H1 (cell line): ENCODE measurements at regions not wholly inside any gene's neighbourhood (a gene's known extent, or its start where the extent isn't known, plus 50 kb on each side); places are given as distances from the start of the nearest gene placed in this dataset.

Experiments
- CTCF ChIA-PET: fragments of 300-600 bp; sonication (Branson Sonifier 250); formaldehyde crosslinking; loops from one replicate; lab custom pipeline; 2021; ENCODE audit not compliant: partially characterized antibody; lab: Charles Lee
- POLR2A ChIA-PET: fragments of 300-600 bp; sonication (Branson Sonifier 250); formaldehyde crosslinking; loops from one replicate; lab custom pipeline; 2021; ENCODE audit warnings: inconsistent platforms; ENCODE audit not compliant: partially characterized antibody; lab: Charles Lee
- DNase-seq, 2 experiments: peaks; one replicate each; pipeline versions ENCODE4 v3.0.0 to v3.0.0-alpha.2; 2010 to 2022; ENCODE audit warnings: low spot score in 2 of 2, low read depth in 1 of 2, mixed read lengths in 1 of 2
- FAIRE-seq: peaks from 2 replicates; lab custom pipeline; 2011; peaks lifted over from hg19 to GRCh38; lab: Jason Lieb, UNC
- H2AFZ ChIP-seq: 2 replicates; pipeline ENCODE4 v1.8.1; 2012; ENCODE audit warnings: low read length, inconsistent platforms
- H2AK5ac ChIP-seq: 2 replicates; pipeline ENCODE4 v1.6.1; 2013; ENCODE audit warnings: low read depth, low read length
- H2BK120ac ChIP-seq: replicated peaks from 2 replicates; pipeline ENCODE3; 2013; ENCODE audit warnings: low read depth, low read length, inconsistent platforms
- H2BK12ac ChIP-seq: 2 replicates; pipeline ENCODE4 v1.6.1; 2013; ENCODE audit warnings: low read depth, low read length
- H2BK15ac ChIP-seq: 2 replicates; pipeline ENCODE4 v1.6.1; 2013; ENCODE audit warnings: low read length
- H2BK20ac ChIP-seq: 2 replicates; pipeline ENCODE4 v1.6.1; 2013; ENCODE audit warnings: low read length
- H2BK5ac ChIP-seq: 2 replicates; pipeline ENCODE4 v1.6.1; 2013; ENCODE audit warnings: low read depth, low read length
- H3K14ac ChIP-seq: 2 replicates; pipeline ENCODE4 v1.6.1; 2013; ENCODE audit warnings: inconsistent platforms; ENCODE audit not compliant: insufficient read length
- H3K18ac ChIP-seq: 2 replicates; pipeline ENCODE4 v1.6.1; 2013; ENCODE audit warnings: low read length; ENCODE audit errors: extremely low read depth
- H3K23ac ChIP-seq: 2 replicates; pipeline ENCODE4 v1.6.1; 2013; ENCODE audit warnings: inconsistent platforms; ENCODE audit not compliant: insufficient read length
- H3K23me2 ChIP-seq: 2 replicates; pipeline ENCODE4 v1.6.1; 2013; ENCODE audit warnings: low read depth, low read length
- H3K27ac ChIP-seq: 2 replicates; pipeline ENCODE4 v1.6.1; 2011; ENCODE audit warnings: low read depth, low read length, inconsistent platforms
- H3K27me3 ChIP-seq, 4 experiments: replicated peaks in 1 of 4; 1 replicate in 1 of 4; 2 replicates in 3 of 4; pipeline versions ENCODE4 v1.6.1 to v1.8.1; 2011 to 2013; ENCODE audit warnings: low read length in 3 of 4, mild to moderate bottlenecking in 3 of 4, inconsistent platforms in 2 of 4, mixed read lengths in 2 of 4, moderate library complexity in 1 of 4; ENCODE audit not compliant: control insufficient read depth in 3 of 4, insufficient read depth in 3 of 4; ENCODE audit errors: extremely low read depth in 1 of 4
- H3K36me3 ChIP-seq, 4 experiments: 2 replicates each; pipeline versions ENCODE4 v1.6.1 to v1.8.1; 2011 to 2013; ENCODE audit warnings: mild to moderate bottlenecking in 4 of 4, low read length in 3 of 4, moderate library complexity in 2 of 4, control low read depth in 1 of 4, inconsistent platforms in 1 of 4; ENCODE audit not compliant: insufficient read depth in 4 of 4, control insufficient read depth in 2 of 4
- H3K4ac ChIP-seq: replicated peaks from 2 replicates; pipeline ENCODE3; 2013; ENCODE audit warnings: low read length, low read depth, mixed read lengths, inconsistent platforms; ENCODE audit not compliant: insufficient read length
- H3K4me1 ChIP-seq, 4 experiments: replicated peaks in 1 of 4; 1 replicate in 1 of 4; 2 replicates in 3 of 4; pipeline versions ENCODE4 v1.6.1 to v1.8.1; 2011 to 2013; ENCODE audit warnings: low read length in 3 of 4, inconsistent platforms in 2 of 4, mixed read lengths in 1 of 4; ENCODE audit not compliant: insufficient read depth in 4 of 4, control insufficient read depth in 3 of 4
- H3K4me2 ChIP-seq, 2 experiments: 2 replicates each; pipeline versions ENCODE4 v1.6.1 to v1.8.1; 2011 to 2013; ENCODE audit warnings: low read depth in 2 of 2, low read length in 2 of 2, control low read depth in 1 of 2, inconsistent platforms in 1 of 2, mild to moderate bottlenecking in 1 of 2; ENCODE audit not compliant: insufficient read depth in 1 of 2
- H3K4me3 ChIP-seq, 4 experiments: fragments of 200-600, 300-600 bp in 1 of 4; sonication (generic), shearing (Covaris generic), sonication (Bioruptor Twin) in 1 of 4; 2 replicates each; pipeline versions ENCODE4 v1.5.1 to v1.8.1; 2011 to 2016; ENCODE audit warnings: low read length in 4 of 4, low read depth in 3 of 4, control low read depth in 2 of 4, inconsistent platforms in 2 of 4, mild to moderate bottlenecking in 2 of 4, mixed read lengths in 1 of 4, moderate library complexity in 1 of 4; ENCODE audit not compliant: insufficient read depth in 2 of 4; ENCODE audit errors: extremely low read depth in 1 of 4
- H3K56ac ChIP-seq: replicated peaks from 2 replicates; pipeline ENCODE3; 2013; ENCODE audit warnings: low read depth, mild to moderate bottlenecking, mixed read lengths, low read length, inconsistent platforms; ENCODE audit not compliant: insufficient read length
- H3K79me1 ChIP-seq: 2 replicates; pipeline ENCODE4 v1.6.1; 2013; ENCODE audit warnings: low read depth, low read length, control low read depth
- H3K79me2 ChIP-seq, 2 experiments: 2 replicates each; pipeline versions ENCODE4 v1.6.1 to v1.8.1; 2012 to 2013; ENCODE audit warnings: low read length in 2 of 2, mild to moderate bottlenecking in 2 of 2, inconsistent platforms in 1 of 2; ENCODE audit not compliant: insufficient read depth in 2 of 2, control insufficient read depth in 1 of 2
- H3K9ac ChIP-seq, 4 experiments: replicated peaks in 1 of 4; 1 replicate in 1 of 4; 2 replicates in 3 of 4; pipeline versions ENCODE4 v1.6.1 to v1.8.1; 2011 to 2013; ENCODE audit warnings: low read depth in 3 of 4, low read length in 3 of 4, control low read depth in 2 of 4, mild to moderate bottlenecking in 2 of 4, moderate library complexity in 2 of 4, inconsistent platforms in 1 of 4; ENCODE audit errors: extremely low read depth in 1 of 4
- H3K9me3 ChIP-seq, 2 experiments: 2 replicates each; pipeline versions ENCODE4 v1.6.1 to v1.8.1; 2012 to 2013; ENCODE audit warnings: mild to moderate bottlenecking in 2 of 2, moderate library complexity in 2 of 2, control low read depth in 1 of 2, inconsistent platforms in 1 of 2, low read depth in 1 of 2, low read length in 1 of 2, mixed read lengths in 1 of 2; ENCODE audit not compliant: insufficient read depth in 2 of 2
- H4K20me1 ChIP-seq, 2 experiments: replicated peaks in 1 of 2; 2 replicates each; pipeline versions ENCODE3 to v1.8.1; 2011 to 2013; ENCODE audit warnings: inconsistent platforms in 2 of 2, low read length in 2 of 2, mild to moderate bottlenecking in 1 of 2; ENCODE audit not compliant: insufficient read depth in 2 of 2, control insufficient read depth in 1 of 2
- H4K5ac ChIP-seq: 2 replicates; pipeline ENCODE4 v1.6.1; 2013; ENCODE audit warnings: low read length, low read depth, mixed read lengths, inconsistent platforms; ENCODE audit not compliant: insufficient read length
- H4K8ac ChIP-seq: 2 replicates; pipeline ENCODE4 v1.8.0; 2013; ENCODE audit warnings: mild to moderate bottlenecking, moderate library complexity, low read length, inconsistent platforms; ENCODE audit not compliant: insufficient read depth; ENCODE audit errors: extremely low read depth
- H4K91ac ChIP-seq: replicated peaks from 2 replicates; pipeline ENCODE3; 2013; ENCODE audit warnings: low read length, mixed read lengths, inconsistent platforms; ENCODE audit not compliant: insufficient read length
- ASH2L ChIP-seq: fragments of 200-600, 300-600 bp; sonication (generic); IDR thresholded peaks from one replicate; pipeline ENCODE4 v1.7.1; 2017; ENCODE audit warnings: low read length
- ATF3 ChIP-seq: IDR thresholded peaks from 2 replicates; pipeline ENCODE4 v1.6.1; 2011; ENCODE audit warnings: low read depth, mild to moderate bottlenecking, low read length; ENCODE audit not compliant: insufficient read depth
- BCL11A ChIP-seq, 2 experiments: IDR thresholded peaks; one replicate each; pipeline ENCODE4 v1.6.1; 2011; ENCODE audit warnings: low read depth in 2 of 2, low read length in 2 of 2, mild to moderate bottlenecking in 2 of 2
- CEBPB ChIP-seq: IDR thresholded peaks from 2 replicates; pipeline ENCODE4 v1.6.1; 2012; ENCODE audit warnings: low read depth, low read length
- CHD1 ChIP-seq: IDR thresholded peaks from 2 replicates; pipeline ENCODE4 v1.6.1; 2012; ENCODE audit warnings: low read depth, low read length, improper control_type of control experiment
- HDAC6 ChIP-seq: IDR thresholded peaks from one replicate; pipeline ENCODE4 v1.7.1; 2012; ENCODE audit warnings: low read depth, mild to moderate bottlenecking, inconsistent platforms, low read length, moderate library complexity
- KDM4A ChIP-seq: IDR thresholded peaks from one replicate; pipeline ENCODE4 v1.7.1; 2012; ENCODE audit warnings: low read depth, mild to moderate bottlenecking, moderate library complexity, low read length, inconsistent platforms; ENCODE audit not compliant: severe bottlenecking
- NRF1 ChIP-seq: IDR thresholded peaks from 2 replicates; pipeline ENCODE4 v1.6.1; 2011; ENCODE audit warnings: mild to moderate bottlenecking, low read depth, low read length, improper control_type of control experiment
- POLR2AphosphoS5 ChIP-seq: IDR thresholded peaks from 2 replicates; pipeline ENCODE4 v1.6.1; 2011; ENCODE audit warnings: low read depth, low read length
- POU5F1 ChIP-seq: IDR thresholded peaks from 2 replicates; pipeline ENCODE4 v1.6.1; 2011; ENCODE audit warnings: low read depth, mild to moderate bottlenecking, low read length, moderate library complexity
- RXRA ChIP-seq: IDR thresholded peaks from 2 replicates; pipeline ENCODE4 v1.6.1; 2011; ENCODE audit warnings: low read depth, mild to moderate bottlenecking, low read length, moderate library complexity; ENCODE audit not compliant: insufficient read depth
- TF ChIP-seq, protein P1 (sequence below): IDR thresholded peaks from 2 replicates; pipeline ENCODE4 v1.6.1; 2011; ENCODE audit warnings: low read length, improper control_type of control experiment

- TF ChIP-seq ASH2L: no peak
- TF ChIP-seq, protein P1, sequence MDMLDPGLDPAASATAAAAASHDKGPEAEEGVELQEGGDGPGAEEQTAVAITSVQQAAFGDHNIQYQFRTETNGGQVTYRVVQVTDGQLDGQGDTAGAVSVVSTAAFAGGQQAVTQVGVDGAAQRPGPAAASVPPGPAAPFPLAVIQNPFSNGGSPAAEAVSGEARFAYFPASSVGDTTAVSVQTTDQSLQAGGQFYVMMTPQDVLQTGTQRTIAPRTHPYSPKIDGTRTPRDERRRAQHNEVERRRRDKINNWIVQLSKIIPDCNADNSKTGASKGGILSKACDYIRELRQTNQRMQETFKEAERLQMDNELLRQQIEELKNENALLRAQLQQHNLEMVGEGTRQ: no peak
- no peak for TF ChIP-seq BCL11A (IDR thresholded peaks at IDR 0.05; ENCODE audit: low read depth in 2 of 2, low read length in 2 of 2)
- TF ChIP-seq KDM4A: no peak
- no peak for TF ChIP-seq RXRA
- no peak for TF ChIP-seq HDAC6
- TF ChIP-seq POLR2AphosphoS5: no peak
- no peak for TF ChIP-seq CEBPB
- TF ChIP-seq ATF3: no peak
- TF ChIP-seq POU5F1: no peak
- no peak for TF ChIP-seq NRF1
- TF ChIP-seq CHD1: no peak
- H3K18ac ChIP-seq: no peak overlapping the region
- DNase-seq (no peak), FAIRE-seq (no peak)
- H3K79me2 ChIP-seq: no peaks in the 10 kb centered on the region
- H3K4me3 ChIP-seq: no peak overlapping the region
- peaks cover 11 to 56% of the 10 kb centered on the region in 2 experiments; a peak in 2 of 4 replicates for H3K9me3 ChIP-seq
- H3K4ac ChIP-seq: no peak overlapping the region
- no peak overlapping the region for H2BK20ac ChIP-seq
- no peak overlapping the region for H2AFZ ChIP-seq
- H3K79me1 ChIP-seq: no peaks in the 10 kb centered on the region
- ChIA-PET CTCF (no interaction called here), POLR2A (no interaction called here)
- no peak overlapping the region for H4K8ac ChIP-seq
- no peak overlapping the region for H2BK12ac ChIP-seq
- H4K91ac ChIP-seq: no peak overlapping the region
- no peaks in the 10 kb centered on the region for H3K23me2 ChIP-seq
- H4K20me1 ChIP-seq: no peaks in the 10 kb centered on the region
- H2AK5ac ChIP-seq: no peak overlapping the region
- H2BK5ac ChIP-seq: no peak overlapping the region
- no peak overlapping the region for H2BK15ac ChIP-seq
- H3K36me3 ChIP-seq: no peaks in the 10 kb centered on the region
- H3K56ac ChIP-seq: no peak overlapping the region
- H3K9ac ChIP-seq: no peak overlapping the region
- H2BK120ac ChIP-seq: no peak overlapping the region
- H3K23ac ChIP-seq: no peak overlapping the region
- no peak overlapping the region for H3K4me2 ChIP-seq
- H3K27me3 ChIP-seq: no peaks in the 10 kb centered on the region
- no peaks in the 10 kb centered on the region for H3K4me1 ChIP-seq
- H3K14ac ChIP-seq: no peak overlapping the region
- no peak overlapping the region for H3K27ac ChIP-seq
- no peak overlapping the region for H4K5ac ChIP-seq
Measured at GRCh38 chrY:8324113-8324512, 1013.2 kb upstream of the TSPY4 start.
